ENCODE measurements at regions not wholly inside any gene's neighbourhood (a gene's known extent, or its start where the extent isn't known, plus 50 kb on each side); places are given as distances from the start of the nearest gene placed in this dataset.

GRCh38 chr7:142357953-142358520 is 100.2 kb upstream of the PRSS58 start:
- DNase-seq (ENCODE audit: low read depth): peak; percentile 40
- peak; percentile 87 for TF ChIP-seq CTCF (IDR thresholded peaks at IDR 0.05; ENCODE audit: control insufficient read depth, extremely low read depth, insufficient read depth)
- no peak overlapping the region for H3K4me3 ChIP-seq (ENCODE audit: low read depth, low read length)

- no peak for DNase-seq (ENCODE audit: low read depth)
- H3K4me3 ChIP-seq (ENCODE audit: low read depth, low read length): no peak overlapping the region
- no peak for TF ChIP-seq CTCF (IDR thresholded peaks at IDR 0.05; ENCODE audit: control insufficient read depth, extremely low read depth, insufficient read depth)
Measured at GRCh38 chr7:142356166-142356565, 98.3 kb upstream of the PRSS58 start.

- no peak for TF ChIP-seq CTCF (IDR thresholded peaks at IDR 0.05; ENCODE audit: control insufficient read depth, extremely low read depth, insufficient read depth)
- H3K4me3 ChIP-seq (ENCODE audit: low read depth, low read length): no peak overlapping the region
- DNase-seq (ENCODE audit: low read depth): no peak
Measured at GRCh38 chr7:142355328-142355727, 97.5 kb upstream of the PRSS58 start.

GRCh38 chr7:142353147-142354060 is 95.5 kb upstream of the PRSS58 start:
- H3K4me3 ChIP-seq (ENCODE audit: low read depth, low read length): no peak overlapping the region
- no peak for DNase-seq (ENCODE audit: low read depth)
- no peak for TF ChIP-seq CTCF (IDR thresholded peaks at IDR 0.05; ENCODE audit: control insufficient read depth, extremely low read depth, insufficient read depth)

GRCh38 chr7:142352543-142352942 is 94.7 kb upstream of the PRSS58 start:
- H3K4me3 ChIP-seq (ENCODE audit: low read depth, low read length): no peak overlapping the region
- TF ChIP-seq CTCF (IDR thresholded peaks at IDR 0.05; ENCODE audit: control insufficient read depth, extremely low read depth, insufficient read depth): no peak
- DNase-seq (ENCODE audit: low read depth): no peak

- H3K4me3 ChIP-seq (ENCODE audit: low read depth, low read length): no peak overlapping the region
- TF ChIP-seq CTCF (IDR thresholded peaks at IDR 0.05; ENCODE audit: control insufficient read depth, extremely low read depth, insufficient read depth): no peak
- no peak for DNase-seq (ENCODE audit: low read depth)
Measured at GRCh38 chr7:142351145-142351544, 93.3 kb upstream of the PRSS58 start.
